A673 (cell line): ENCODE measurements at regions not wholly inside any gene's neighbourhood (a gene's known extent, or its start where the extent isn't known, plus 50 kb on each side); places are given as distances from the start of the nearest gene placed in this dataset.

Experiments
- BruUV-seq: library from RNA; stranded (reverse); fragments of 400-500 nt; replicated peaks from 2 replicates; lab custom pipeline; 2021; lab: Mats Ljungman, UMichigan
- CTCF ChIA-PET: fragments of 300-600 bp; sonication (Branson Sonifier 250); formaldehyde crosslinking; loops from one replicate; lab custom pipeline; 2022; ENCODE audit warnings: antibody characterized with exemption; lab: Charles Lee
- POLR2A ChIA-PET: fragments of 300-600 bp; sonication (Branson Sonifier 250); formaldehyde crosslinking; loops from one replicate; lab custom pipeline; 2022; ENCODE audit warnings: antibody characterized with exemption; ENCODE audit not compliant: low non-redundant PET; lab: Charles Lee
- DNase-seq: peaks from one replicate; pipeline ENCODE4 v3.0.0-alpha.2; 2015; ENCODE audit warnings: low spot score
- H3K27ac ChIP-seq: fragments of 200-600 bp; sonication (generic); 2 replicates; pipeline ENCODE4 v1.5.1; 2016; ENCODE audit warnings: mixed run types, low read depth, mild to moderate bottlenecking, mixed read lengths, antibody characterized with exemption, low read length; ENCODE audit not compliant: poor library complexity, severe bottlenecking
- H3K27me3 ChIP-seq: fragments of 200-600 bp; sonication (generic); replicated peaks from 2 replicates; pipeline ENCODE4 v1.6.1; 2017; ENCODE audit warnings: mixed run types, low read depth, mild to moderate bottlenecking, mixed read lengths, antibody characterized with exemption, low read length; ENCODE audit not compliant: insufficient read depth, poor library complexity
- H3K36me3 ChIP-seq: fragments of 200-600 bp; sonication (generic); 2 replicates; pipeline ENCODE4 v1.6.1; 2016; ENCODE audit warnings: mixed run types, mild to moderate bottlenecking, mixed read lengths, antibody characterized with exemption, low read length; ENCODE audit not compliant: insufficient read depth, poor library complexity, severe bottlenecking
- H3K4me1 ChIP-seq: fragments of 200-600 bp; sonication (generic); 2 replicates; pipeline ENCODE4 v1.6.1; 2017; ENCODE audit warnings: mixed run types, mild to moderate bottlenecking, mixed read lengths, antibody characterized with exemption, low read length; ENCODE audit not compliant: insufficient read depth, poor library complexity, severe bottlenecking
- H3K4me3 ChIP-seq: fragments of 200-600 bp; sonication (generic); 2 replicates; pipeline ENCODE4 v1.5.1; 2016; ENCODE audit warnings: low read depth, mixed run types, mild to moderate bottlenecking, mixed read lengths, low read length; ENCODE audit not compliant: poor library complexity, severe bottlenecking
- H3K9me3 ChIP-seq: fragments of 200-600 bp; sonication (generic); 2 replicates; pipeline ENCODE4 v1.6.1; 2016; ENCODE audit warnings: mixed run types, low read depth, mild to moderate bottlenecking, mixed read lengths, antibody characterized with exemption, low read length; ENCODE audit not compliant: poor library complexity, severe bottlenecking
- CTCF ChIP-seq: fragments of 300-800, 200-600 bp; sonication (generic); conservative IDR thresholded peaks from 2 replicates; pipeline ENCODE4 v1.5.1; 2017; ENCODE audit warnings: low read depth, mild to moderate bottlenecking, antibody characterized with exemption, low read length, moderate library complexity, mixed read lengths
- EZH2 ChIP-seq: fragments of 200-600 bp; sonication (generic); IDR thresholded peaks from 2 replicates; pipeline ENCODE4 v1.6.1; 2017; ENCODE audit warnings: borderline replicate concordance, low read depth, mild to moderate bottlenecking, mixed read lengths, antibody characterized with exemption, low read length; ENCODE audit not compliant: poor library complexity, severe bottlenecking
- intact Hi-C: fragments of 100-400 bp; cut with micrococcal nuclease; formaldehyde crosslinking; loops from one replicate; pipeline ENCODE4 v1.10.0; 2022; ENCODE audit not compliant: unreplicated experiment

DNA sequence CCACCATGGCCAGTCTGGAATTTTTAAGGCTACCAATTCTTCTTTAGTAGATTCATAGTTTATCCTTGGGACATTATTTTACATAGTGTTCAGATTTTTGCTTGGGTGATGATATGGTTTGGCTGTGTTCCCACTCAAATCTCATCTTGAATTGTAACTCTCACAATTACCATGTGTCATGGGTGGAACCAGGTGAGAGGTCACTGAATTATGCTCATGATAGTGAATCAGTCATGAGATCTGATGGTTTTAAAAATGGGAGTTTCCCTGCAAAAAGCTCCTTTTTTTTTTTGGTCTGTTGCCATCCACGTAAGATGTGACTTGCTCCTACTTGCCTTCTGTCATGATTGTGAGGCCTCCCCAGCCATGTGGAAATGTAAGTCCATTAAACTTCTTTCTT lies 163.9 kb downstream of the GABRG2 start:
- no TSS peak for BruUV-seq
- Histone ChIP-seq H3K4me3 (no peak overlapping the region), H3K27me3 (no peaks in the 10 kb centered on the region), H3K36me3 (no peaks in the 10 kb centered on the region), H3K4me1 (no peaks in the 10 kb centered on the region), H3K9me3 (peaks cover 5% of the 10 kb centered on the region), H3K27ac (no peak overlapping the region)
- POLR2A ChIA-PET, result no interaction called here
- CTCF ChIA-PET, result no interaction called here
- intact Hi-C loops, result no loop called here
- DNase-seq, result no peak
- no peak for TF ChIP-seq CTCF
- no peak for TF ChIP-seq EZH2

DNA sequence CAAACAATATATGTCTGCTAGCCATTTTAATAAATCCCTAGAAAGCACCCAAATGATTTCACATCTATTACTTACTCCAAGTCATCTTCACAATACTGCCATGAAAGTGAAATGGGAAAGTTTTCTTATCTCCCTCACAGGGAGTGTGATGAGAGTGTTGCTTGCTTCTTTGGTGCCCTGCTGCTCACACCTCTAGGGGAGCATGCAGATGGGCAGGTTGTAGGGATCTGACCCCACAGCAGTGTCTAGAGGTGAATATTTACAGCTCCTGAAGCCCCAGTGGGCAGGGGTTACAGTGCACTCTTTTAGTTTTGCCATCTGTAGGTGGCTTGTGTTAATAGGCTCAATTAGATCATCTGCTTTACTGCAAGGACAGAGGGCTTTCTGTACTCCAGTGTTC lies 173.2 kb downstream of the GABRG2 start:
- intact Hi-C loops, result no loop called here
- Histone ChIP-seq H3K27ac (no peak overlapping the region), H3K4me3 (no peak overlapping the region), H3K4me1 (no peaks in the 10 kb centered on the region), H3K9me3 (peaks cover 5% of the 10 kb centered on the region), H3K27me3 (no peaks in the 10 kb centered on the region), H3K36me3 (no peaks in the 10 kb centered on the region)
- BruUV-seq, result no TSS peak
- no peak for DNase-seq
- TF ChIP-seq CTCF, result no peak
- no peak for TF ChIP-seq EZH2
- CTCF ChIA-PET, result interaction anchor here (0.6 kb wide), 1 partner anchor 396 kb away, joined by 3 read pairs; no protein-coding TSS in a partner anchor
- POLR2A ChIA-PET, result no interaction called here

DNA sequence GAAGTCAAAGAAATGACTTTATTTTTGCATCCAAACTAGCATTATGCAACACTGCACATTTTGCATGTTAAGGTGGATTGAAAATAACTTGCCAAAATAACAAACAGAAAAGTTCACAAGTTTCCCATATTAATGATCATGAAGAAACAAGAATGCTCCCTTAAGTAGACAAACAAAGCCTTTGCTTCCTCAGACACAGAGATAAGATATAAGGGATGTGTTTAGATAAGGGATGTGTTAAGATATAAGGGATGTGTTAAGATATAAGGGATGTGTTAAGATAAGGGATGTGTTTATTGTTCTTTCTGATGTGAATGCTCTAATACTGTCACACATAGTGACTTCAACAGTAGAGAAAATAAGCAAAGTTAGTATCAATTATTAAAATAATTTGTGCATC lies 174.8 kb downstream of the GABRG2 start:
- Histone ChIP-seq H3K27me3 (no peaks in the 10 kb centered on the region), H3K4me3 (no peak overlapping the region), H3K4me1 (no peaks in the 10 kb centered on the region), H3K36me3 (no peaks in the 10 kb centered on the region), H3K9me3 (no peaks in the 10 kb centered on the region), H3K27ac (no peak overlapping the region)
- TF ChIP-seq EZH2, result no peak
- ChIA-PET CTCF (no interaction called here), POLR2A (no interaction called here)
- intact Hi-C loops, result no loop called here
- no TSS peak for BruUV-seq
- no peak for DNase-seq

DNA sequence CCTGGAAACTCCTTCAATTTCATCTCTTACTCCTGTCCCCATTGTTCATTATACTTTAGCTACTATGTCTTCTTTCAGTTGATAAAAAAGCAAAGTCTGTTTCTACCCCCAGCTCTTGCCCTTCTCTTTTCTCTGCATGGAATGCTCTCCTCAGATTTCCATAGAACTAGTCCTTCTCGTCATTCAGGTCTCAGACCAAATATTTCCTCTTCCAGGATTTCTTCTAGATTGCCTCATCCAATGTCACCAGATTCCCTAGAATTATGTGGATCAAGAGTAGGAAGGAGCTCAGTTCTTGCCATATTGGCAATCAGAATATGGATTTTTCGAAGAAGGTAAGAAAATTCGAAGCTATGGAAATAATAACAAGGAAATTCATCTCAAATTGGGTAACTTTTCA lies 176.1 kb downstream of the GABRG2 start:
- Histone ChIP-seq H3K27me3 (no peaks in the 10 kb centered on the region), H3K4me1 (no peaks in the 10 kb centered on the region), H3K9me3 (no peaks in the 10 kb centered on the region), H3K4me3 (no peak overlapping the region), H3K27ac (no peak overlapping the region), H3K36me3 (no peaks in the 10 kb centered on the region)
- DNase-seq, result no peak
- TF ChIP-seq EZH2, result no peak
- no peak for TF ChIP-seq CTCF
- CTCF ChIA-PET, result no interaction called here
- POLR2A ChIA-PET, result no interaction called here
- intact Hi-C loops, result no loop called here
- no TSS peak for BruUV-seq
